Subcutaneous abdominal adipose tissue (tissue), 5 donors: ENCODE measurements at regions not wholly inside any gene's neighbourhood (a gene's known extent, or its start where the extent isn't known, plus 50 kb on each side); places are given as distances from the start of the nearest gene placed in this dataset.
"Not testable (repeated sequence)": the region's sequence is repeated elsewhere in the genome, so short reads cannot be mapped to it uniquely, and the experiment has no call there.

Experiments
- H3K27ac ChIP-seq: one replicate; pipeline ENCODE4 v1.7.0; 2013; ENCODE audit warnings: low read depth, mild to moderate bottlenecking, inconsistent platforms, low read length, moderate library complexity
- H3K27me3 ChIP-seq, 5 donors: one replicate each; pipeline ENCODE4 v1.7.0; 2013; ENCODE audit warnings: low read length in 5 of 5, inconsistent platforms in 1 of 5; ENCODE audit not compliant: control insufficient read depth in 5 of 5, insufficient read depth in 4 of 5
- H3K36me3 ChIP-seq, 5 donors: one replicate each; pipeline ENCODE4 v1.7.0; 2013; ENCODE audit warnings: low read length in 5 of 5; ENCODE audit not compliant: control insufficient read depth in 5 of 5, insufficient read depth in 5 of 5
- H3K4me1 ChIP-seq, 5 donors: one replicate each; pipeline ENCODE4 v1.7.0; 2013; ENCODE audit warnings: low read length in 5 of 5, mild to moderate bottlenecking in 3 of 5, moderate library complexity in 1 of 5; ENCODE audit not compliant: control insufficient read depth in 5 of 5, insufficient read depth in 5 of 5
- H3K4me3 ChIP-seq, 5 donors: one replicate each; pipeline ENCODE4 v1.7.0; 2013; ENCODE audit warnings: low read length in 5 of 5, low read depth in 1 of 5
- H3K9ac ChIP-seq, 5 donors: one replicate each; pipeline ENCODE4 v1.7.0; 2013; ENCODE audit warnings: low read length in 5 of 5, mild to moderate bottlenecking in 4 of 5, moderate library complexity in 3 of 5
- H3K9me3 ChIP-seq, 5 donors: one replicate each; pipeline ENCODE4 v1.7.0; 2013; ENCODE audit warnings: low read length in 5 of 5; ENCODE audit not compliant: control insufficient read depth in 5 of 5
- donor health status: healthy.
- donor health status: healthy.
- donor health status: healthy.
- donor health status: healthy.
- donor health status: healthy.

DNA sequence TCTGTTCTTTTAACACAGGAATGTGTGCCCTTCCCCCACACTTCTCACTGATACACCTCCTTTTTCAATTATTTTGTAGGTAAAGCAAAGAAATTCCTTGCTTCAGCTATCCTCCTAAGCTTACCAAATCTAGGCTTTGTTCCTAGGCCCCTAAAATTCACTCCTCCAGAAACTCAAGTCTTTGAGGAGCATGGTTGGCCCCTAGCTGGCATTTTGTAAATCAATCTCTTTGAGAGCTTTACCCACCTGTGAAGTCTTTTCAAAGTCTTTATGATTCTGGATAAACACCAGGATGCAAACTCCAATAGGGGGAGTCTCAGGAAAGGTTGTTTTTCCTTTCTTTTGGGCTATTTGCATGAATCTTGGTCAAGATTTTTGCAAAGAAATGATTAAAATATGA is 82.9 kb upstream of the ZNF644 start:
- Histone ChIP-seq H3K27me3 (no peaks in the 10 kb centered on the region), H3K36me3 (no peaks in the 10 kb centered on the region), H3K27ac (no peak overlapping the region), H3K9ac (no peak overlapping the region), H3K9me3 (no peaks in the 10 kb centered on the region), H3K4me1 (peaks cover 0 to 10% (median 0%) of the 10 kb centered on the region in 5 donors), H3K4me3 (no peak overlapping the region)

DNA sequence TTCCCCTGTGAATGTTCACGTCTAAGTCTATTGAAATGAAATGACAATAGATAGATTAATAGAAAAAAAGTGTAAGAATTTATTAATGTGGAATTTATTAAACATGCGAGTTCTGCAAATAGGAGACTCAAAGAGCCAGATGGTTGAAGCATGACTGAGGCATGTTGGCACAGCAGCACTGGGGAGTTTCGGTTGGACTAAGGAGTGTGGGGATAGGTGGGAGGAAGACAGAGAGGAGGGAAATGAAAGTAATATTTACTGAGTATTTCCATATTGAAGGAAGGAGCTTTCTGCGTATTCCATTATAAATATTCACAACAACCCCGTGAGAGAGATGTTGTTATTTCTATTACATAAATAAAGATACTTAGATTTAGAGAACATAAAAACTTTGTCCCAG is 79.5 kb upstream of the ZNF644 start:
- Histone ChIP-seq H3K4me1 (peaks cover 0 to 11% (median 0%) of the 10 kb centered on the region in 5 donors), H3K36me3 (no peaks in the 10 kb centered on the region), H3K4me3 (no peak overlapping the region), H3K27ac (no peak overlapping the region), H3K9me3 (no peaks in the 10 kb centered on the region), H3K27me3 (peaks cover 0 to 2% (median 0%) of the 10 kb centered on the region in 5 donors), H3K9ac (no peak overlapping the region)

DNA sequence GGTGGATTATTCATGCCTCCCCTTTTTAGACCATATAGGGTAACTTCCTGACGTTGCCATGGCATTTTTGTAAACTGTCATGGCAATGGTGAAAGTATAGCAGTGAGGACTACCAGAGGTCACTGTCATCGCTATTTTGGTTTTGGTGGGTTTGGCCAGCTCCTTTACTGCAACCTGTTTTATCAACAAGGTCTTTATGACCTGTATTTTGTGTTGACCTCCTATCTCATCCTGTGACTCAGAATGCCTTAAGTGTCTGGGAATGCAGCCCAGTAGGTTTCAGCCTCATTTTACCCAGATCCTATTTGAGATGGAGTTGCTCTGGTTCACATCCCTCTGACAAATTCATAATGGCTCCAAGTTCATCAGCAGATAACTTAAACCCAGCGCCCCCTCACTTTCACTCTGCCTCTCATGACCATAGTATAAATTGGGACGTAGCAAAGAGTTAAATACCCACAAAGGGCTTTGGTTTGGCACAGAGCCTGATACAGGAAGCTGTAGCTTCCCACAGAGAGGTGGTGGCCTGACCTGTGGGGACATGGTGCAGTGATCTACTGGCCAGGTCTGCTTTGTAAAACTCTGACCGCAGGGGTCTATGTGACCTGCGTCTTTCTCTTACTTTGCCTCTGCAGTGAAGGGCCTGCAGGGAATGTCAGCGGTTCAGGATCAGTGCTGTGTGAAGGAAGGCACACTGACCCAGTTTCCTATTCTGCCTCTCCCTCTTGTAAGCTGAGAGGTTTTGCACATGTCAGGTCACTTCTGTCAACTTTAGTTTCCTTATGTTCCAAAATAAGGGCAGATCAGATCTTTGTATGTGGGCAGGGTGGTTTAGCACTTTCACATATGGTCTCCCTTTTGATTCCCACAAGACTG is 78.1 kb upstream of the ZNF644 start:
- no peaks in the 10 kb centered on the region for H3K36me3 ChIP-seq
- no peak overlapping the region for H3K9ac ChIP-seq
- H3K4me1 ChIP-seq: peaks cover 0 to 11% (median 0%) of the 10 kb centered on the region in 5 donors
- no peak overlapping the region for H3K27ac ChIP-seq
- H3K4me3 ChIP-seq: peak overlapping the region in 1 of 5 donors; percentile 2
- peaks cover 0 to 2% (median 0%) of the 10 kb centered on the region in 5 donors for H3K27me3 ChIP-seq
- no peaks in the 10 kb centered on the region for H3K9me3 ChIP-seq

DNA sequence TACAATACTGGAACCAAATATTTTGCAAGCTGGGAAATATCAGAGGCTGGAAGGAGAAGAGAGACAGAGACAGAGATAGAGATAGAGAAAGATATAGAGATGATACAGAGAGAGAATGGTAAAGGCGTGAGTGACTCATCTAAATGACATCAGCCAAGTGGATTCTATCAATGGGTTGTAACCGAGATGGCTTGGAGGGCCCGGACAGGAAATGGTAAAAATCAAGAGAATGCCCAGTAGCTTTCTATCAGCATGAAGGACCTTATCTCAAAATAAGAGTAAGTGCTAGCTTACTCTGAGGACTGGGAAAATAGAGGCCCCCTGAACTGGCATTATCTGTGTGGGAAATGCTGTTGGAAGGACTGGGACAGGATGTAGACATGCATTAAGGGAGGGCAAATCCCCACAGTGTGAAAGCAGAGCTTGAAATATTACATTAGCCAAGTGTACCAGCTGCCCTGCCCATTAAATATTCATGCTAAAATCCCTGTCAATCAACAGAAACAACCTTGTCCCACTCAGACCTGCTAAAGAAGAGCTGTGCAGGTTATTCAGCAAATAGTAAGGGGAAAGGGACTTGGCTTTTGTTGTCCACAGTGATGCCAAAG is 76.6 kb upstream of the ZNF644 start:
- no peaks in the 10 kb centered on the region for H3K36me3 ChIP-seq
- H3K9ac ChIP-seq: no peak overlapping the region
- no peak overlapping the region for H3K4me3 ChIP-seq
- H3K9me3 ChIP-seq: no peaks in the 10 kb centered on the region
- H3K27ac ChIP-seq: no peak overlapping the region
- H3K4me1 ChIP-seq: peaks cover 0 to 11% (median 0%) of the 10 kb centered on the region in 5 donors
- H3K27me3 ChIP-seq: peaks cover 0 to 2% (median 0%) of the 10 kb centered on the region in 5 donors

DNA sequence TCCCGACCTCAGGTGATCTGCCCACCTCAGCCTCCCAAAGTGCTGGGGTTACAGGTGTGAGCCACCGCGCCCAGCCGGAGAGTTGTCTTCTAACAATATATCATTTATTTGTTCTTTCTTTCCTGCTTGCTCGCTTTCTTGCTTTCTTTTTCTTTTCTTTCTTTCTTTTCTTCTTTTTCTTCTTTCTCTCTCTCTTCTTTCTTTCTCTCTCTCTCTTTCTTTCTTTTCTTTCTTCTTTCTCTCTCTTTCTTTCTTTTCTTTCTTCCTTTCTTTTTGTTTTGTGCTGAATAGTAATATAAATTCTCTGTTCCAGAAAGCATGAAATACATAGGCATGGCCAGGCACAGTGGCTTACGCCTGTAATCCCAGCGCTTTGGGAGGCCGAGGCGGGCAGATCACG is 73.5 kb upstream of the ZNF644 start:
- H3K27ac ChIP-seq, H3K9me3 ChIP-seq, H3K36me3 ChIP-seq, H3K9ac ChIP-seq, H3K4me3 ChIP-seq, H3K27me3 ChIP-seq: not testable (repeated sequence)
- peaks cover 0 to 20% (median 7%) of the 10 kb centered on the region in 5 donors for H3K4me1 ChIP-seq

DNA sequence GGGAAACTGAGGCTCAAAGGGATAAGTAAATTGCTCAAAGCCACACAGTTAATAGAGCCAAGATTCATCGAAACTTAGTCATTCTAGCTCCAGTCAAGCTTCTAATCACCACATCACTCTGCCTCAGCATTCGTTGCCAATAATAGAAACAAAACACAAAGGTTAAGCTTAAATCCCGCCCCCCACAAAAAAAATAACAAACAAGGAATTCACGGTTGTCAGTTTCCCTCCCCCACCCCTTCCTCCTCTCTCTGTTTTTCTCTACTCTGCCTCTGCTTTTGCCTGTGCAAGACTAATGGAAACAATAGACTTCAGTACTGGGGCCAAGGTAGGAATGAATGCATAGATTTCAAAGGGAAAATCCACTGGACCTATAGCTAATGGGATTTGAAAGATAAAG is 70.7 kb upstream of the ZNF644 start:
- Histone ChIP-seq H3K4me3 (no peak overlapping the region), H3K36me3 (no peaks in the 10 kb centered on the region), H3K9ac (no peak overlapping the region), H3K27me3 (no peaks in the 10 kb centered on the region), H3K4me1 (peaks cover 0 to 11% (median 3%) of the 10 kb centered on the region in 5 donors), H3K27ac (no peak overlapping the region), H3K9me3 (peaks cover 0 to 5% (median 0%) of the 10 kb centered on the region in 5 donors)

DNA sequence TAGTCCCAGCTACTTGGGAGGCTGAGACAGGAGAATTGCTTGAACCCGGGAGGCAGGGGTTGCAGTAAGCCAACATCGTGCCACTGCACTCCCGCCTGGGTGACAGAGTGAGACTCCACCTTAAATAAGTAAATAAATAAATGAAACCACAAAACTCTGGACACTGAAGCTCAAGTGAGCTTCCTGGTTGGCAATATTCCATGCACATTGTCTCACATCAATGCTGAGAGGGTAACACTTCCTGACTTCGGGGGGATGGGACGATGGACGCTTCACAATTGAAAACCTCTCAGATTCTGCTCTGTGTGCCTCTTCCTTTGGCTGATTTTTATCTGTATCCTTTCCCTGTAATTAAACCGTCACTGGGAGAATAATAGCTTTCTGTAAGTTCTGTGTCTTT is 70.0 kb upstream of the ZNF644 start:
- Histone ChIP-seq H3K36me3 (no peaks in the 10 kb centered on the region), H3K4me3 (peak overlapping the region in 1 of 5 donors; percentile 13), H3K27ac (no peak overlapping the region), H3K27me3 (no peaks in the 10 kb centered on the region), H3K9me3 (peaks cover 0 to 5% (median 0%) of the 10 kb centered on the region in 5 donors), H3K9ac (no peak overlapping the region), H3K4me1 (peaks cover 0 to 11% (median 3%) of the 10 kb centered on the region in 5 donors)

DNA sequence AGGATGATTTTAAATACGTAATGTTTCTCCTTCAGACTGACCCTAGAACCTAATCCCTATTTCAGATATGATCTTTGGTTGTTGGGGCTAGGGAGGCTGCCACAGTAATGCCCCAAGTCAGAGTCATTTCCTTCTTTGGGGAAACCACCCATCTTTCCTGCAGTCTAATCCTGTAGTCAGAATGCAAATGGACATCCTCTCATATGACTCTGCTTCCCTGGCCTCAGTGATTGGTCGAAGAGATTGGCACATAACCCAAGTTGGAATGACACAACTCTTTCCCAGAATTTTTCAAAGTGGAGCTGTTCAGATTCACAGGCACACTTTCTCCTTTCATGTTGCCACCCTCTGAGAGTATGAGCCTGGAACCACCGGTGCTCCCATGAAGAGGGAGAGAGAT is 58.8 kb upstream of the ZNF644 start:
- no peaks in the 10 kb centered on the region for H3K4me1 ChIP-seq
- H3K36me3 ChIP-seq: no peaks in the 10 kb centered on the region
- no peak overlapping the region for H3K4me3 ChIP-seq
- H3K9ac ChIP-seq: no peak overlapping the region
- H3K9me3 ChIP-seq: no peaks in the 10 kb centered on the region
- H3K27ac ChIP-seq: no peak overlapping the region
- H3K27me3 ChIP-seq: no peaks in the 10 kb centered on the region

DNA sequence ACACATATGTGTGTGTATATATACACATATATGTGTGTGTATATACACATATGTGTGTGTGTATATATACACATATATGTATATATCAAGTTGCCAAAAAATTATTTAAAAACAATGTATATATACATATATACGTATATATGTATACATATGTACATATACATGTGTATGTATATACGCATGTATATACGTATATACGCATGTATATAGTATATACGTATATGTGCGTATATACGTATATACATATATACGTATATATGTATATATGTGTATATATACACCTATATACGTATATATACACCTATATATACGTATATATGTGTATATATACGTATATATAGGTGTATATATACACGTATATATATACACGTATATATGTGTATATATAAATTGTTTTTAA is 57.0 kb upstream of the ZNF644 start:
- H3K36me3 ChIP-seq: no peaks in the 10 kb centered on the region
- no peak overlapping the region for H3K27ac ChIP-seq
- H3K27me3 ChIP-seq: no peaks in the 10 kb centered on the region
- H3K9ac ChIP-seq: no peak overlapping the region
- no peaks in the 10 kb centered on the region for H3K9me3 ChIP-seq
- H3K4me3 ChIP-seq: no peak overlapping the region
- no peaks in the 10 kb centered on the region for H3K4me1 ChIP-seq

DNA sequence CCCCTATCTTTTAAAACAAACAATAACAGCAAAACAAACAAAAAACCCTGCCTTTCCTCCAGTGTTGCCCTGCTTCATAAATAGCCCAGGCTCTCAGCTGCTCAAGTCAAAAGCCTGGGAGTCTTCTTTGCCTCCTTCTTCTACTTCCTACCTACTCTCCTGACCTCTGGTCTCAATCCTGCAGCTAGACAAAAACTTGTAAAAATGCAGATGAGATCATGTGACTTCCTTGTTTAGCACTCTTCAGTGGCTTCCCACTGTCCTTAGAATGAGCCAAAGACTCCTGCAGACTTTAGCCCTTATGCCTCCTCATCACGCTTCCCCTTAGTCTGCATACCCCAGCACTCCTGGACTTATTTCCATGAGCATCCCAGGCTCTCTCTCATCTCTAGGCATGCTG is 55.0 kb upstream of the ZNF644 start:
- Histone ChIP-seq H3K9ac (no peak overlapping the region), H3K27ac (no peak overlapping the region), H3K9me3 (no peaks in the 10 kb centered on the region), H3K36me3 (no peaks in the 10 kb centered on the region), H3K27me3 (no peaks in the 10 kb centered on the region), H3K4me3 (no peak overlapping the region), H3K4me1 (no peaks in the 10 kb centered on the region)
